Right atrium auricular region (tissue), 2 donors: ENCODE measurements at regions not wholly inside any gene's neighbourhood (a gene's known extent, or its start where the extent isn't known, plus 50 kb on each side); places are given as distances from the start of the nearest gene placed in this dataset.

Source experiments
- DNase-seq: peaks from one replicate; pipeline ENCODE4 v3.0.0-alpha.2; 2019; ENCODE audit warnings: low spot score
- H3K27ac ChIP-seq, 2 donors: fragments of 200-600 bp; sonication (generic); 1 replicate in 1 of 2; 2 replicates in 1 of 2; pipeline ENCODE4 v1.5.1; 2016 to 2019
- H3K27me3 ChIP-seq, 2 donors: fragments of 200-600 bp; sonication (generic); one replicate each; pipeline versions ENCODE4 v1.5.1 to v1.6.0; 2017 to 2019
- H3K36me3 ChIP-seq: fragments of 200-600 bp; sonication (generic); one replicate; pipeline ENCODE4 v1.5.1; 2016
- H3K4me1 ChIP-seq, 2 donors: fragments of 200-600 bp; sonication (generic); one replicate each; pipeline versions ENCODE4 v1.5.1 to v1.6.0; 2017 to 2019
- H3K4me3 ChIP-seq, 2 donors: fragments of 200-600 bp; sonication (generic); 1 replicate in 1 of 2; 2 replicates in 1 of 2; pipeline ENCODE4 v1.5.1; 2017 to 2019; ENCODE audit warnings: mild to moderate bottlenecking in 1 of 2, moderate library complexity in 1 of 2
- H3K9me3 ChIP-seq, 2 donors: fragments of 200-600 bp; sonication (generic); one replicate each; pipeline ENCODE4 v1.5.1; 2019
- TF ChIP-seq, protein P1 (sequence below), 2 donors: fragments of 200-600 bp; sonication (generic); IDR thresholded peaks; one replicate each; pipeline ENCODE4 v1.5.1; 2019; ENCODE audit warnings: antibody characterized with exemption in 2 of 2

DNA sequence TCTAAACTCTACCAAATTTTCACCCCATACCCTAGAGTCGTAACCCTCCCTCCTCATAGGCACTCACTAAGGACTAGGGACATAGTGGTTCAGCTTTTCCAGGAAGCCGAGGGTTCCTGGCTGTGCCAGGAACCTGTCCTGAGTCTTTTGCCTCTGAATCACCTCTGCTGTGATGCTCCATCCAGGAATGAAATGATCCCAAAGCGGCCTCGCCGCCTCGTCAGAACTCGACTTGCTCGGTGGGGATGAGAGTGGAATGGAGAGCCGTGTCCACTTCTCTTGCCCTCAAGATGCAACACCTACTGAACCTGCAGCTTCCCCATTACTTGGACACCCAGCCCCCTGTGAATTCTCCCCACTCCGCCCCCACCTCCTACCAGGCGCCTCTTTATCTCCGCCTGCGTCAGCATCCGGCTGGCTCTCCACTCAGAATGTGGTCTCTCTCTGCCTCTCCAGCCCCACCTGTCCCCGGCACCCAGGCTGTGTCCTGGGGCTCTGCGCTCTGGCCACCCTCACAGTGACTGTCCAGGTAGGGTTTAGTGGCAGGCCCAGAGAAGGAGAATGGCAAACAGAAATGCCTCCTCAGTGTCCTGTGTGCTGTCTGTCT lies 366.1 kb upstream of the ZNF32 start:
- Histone ChIP-seq H3K27me3 (no peaks in the 10 kb centered on the region), H3K36me3 (no peaks in the 10 kb centered on the region), H3K9me3 (no peaks in the 10 kb centered on the region), H3K4me1 (peaks cover 0 to 24% of the 10 kb centered on the region in 2 donors), H3K4me3 (no peak overlapping the region), H3K27ac (no peak overlapping the region)
- DNase-seq, result no peak
- TF ChIP-seq, protein P1, sequence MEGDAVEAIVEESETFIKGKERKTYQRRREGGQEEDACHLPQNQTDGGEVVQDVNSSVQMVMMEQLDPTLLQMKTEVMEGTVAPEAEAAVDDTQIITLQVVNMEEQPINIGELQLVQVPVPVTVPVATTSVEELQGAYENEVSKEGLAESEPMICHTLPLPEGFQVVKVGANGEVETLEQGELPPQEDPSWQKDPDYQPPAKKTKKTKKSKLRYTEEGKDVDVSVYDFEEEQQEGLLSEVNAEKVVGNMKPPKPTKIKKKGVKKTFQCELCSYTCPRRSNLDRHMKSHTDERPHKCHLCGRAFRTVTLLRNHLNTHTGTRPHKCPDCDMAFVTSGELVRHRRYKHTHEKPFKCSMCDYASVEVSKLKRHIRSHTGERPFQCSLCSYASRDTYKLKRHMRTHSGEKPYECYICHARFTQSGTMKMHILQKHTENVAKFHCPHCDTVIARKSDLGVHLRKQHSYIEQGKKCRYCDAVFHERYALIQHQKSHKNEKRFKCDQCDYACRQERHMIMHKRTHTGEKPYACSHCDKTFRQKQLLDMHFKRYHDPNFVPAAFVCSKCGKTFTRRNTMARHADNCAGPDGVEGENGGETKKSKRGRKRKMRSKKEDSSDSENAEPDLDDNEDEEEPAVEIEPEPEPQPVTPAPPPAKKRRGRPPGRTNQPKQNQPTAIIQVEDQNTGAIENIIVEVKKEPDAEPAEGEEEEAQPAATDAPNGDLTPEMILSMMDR (IDR thresholded peaks at IDR 0.05), result no peak

DNA sequence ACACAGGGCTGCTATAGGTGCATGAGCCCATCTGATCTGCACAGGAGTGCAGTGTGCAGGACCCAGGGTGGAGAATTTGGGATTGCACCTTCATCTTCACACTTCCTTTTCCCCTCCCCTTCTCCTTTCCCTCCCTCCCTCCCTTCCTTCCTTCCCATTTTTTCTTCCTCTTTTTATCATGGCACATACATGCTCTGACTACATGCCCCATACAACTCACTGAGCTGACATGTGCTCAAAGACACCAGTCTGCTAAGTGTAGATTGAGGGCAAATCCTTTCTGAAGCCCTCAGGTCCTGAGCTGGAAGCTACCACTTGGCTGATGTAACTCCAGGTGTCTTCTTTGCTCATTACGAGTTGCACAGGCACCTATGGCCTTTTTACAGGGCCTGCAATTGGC lies 365.3 kb upstream of the ZNF32 start:
- no peaks in the 10 kb centered on the region for H3K9me3 ChIP-seq
- no peaks in the 10 kb centered on the region for H3K27me3 ChIP-seq
- no peak overlapping the region for H3K4me3 ChIP-seq
- no peaks in the 10 kb centered on the region for H3K36me3 ChIP-seq
- DNase-seq, result no peak
- TF ChIP-seq, protein P1 (IDR thresholded peaks at IDR 0.05), result no peak
- no peak overlapping the region for H3K27ac ChIP-seq
- H3K4me1 ChIP-seq, result peaks cover 0 to 25% of the 10 kb centered on the region in 2 donors

DNA sequence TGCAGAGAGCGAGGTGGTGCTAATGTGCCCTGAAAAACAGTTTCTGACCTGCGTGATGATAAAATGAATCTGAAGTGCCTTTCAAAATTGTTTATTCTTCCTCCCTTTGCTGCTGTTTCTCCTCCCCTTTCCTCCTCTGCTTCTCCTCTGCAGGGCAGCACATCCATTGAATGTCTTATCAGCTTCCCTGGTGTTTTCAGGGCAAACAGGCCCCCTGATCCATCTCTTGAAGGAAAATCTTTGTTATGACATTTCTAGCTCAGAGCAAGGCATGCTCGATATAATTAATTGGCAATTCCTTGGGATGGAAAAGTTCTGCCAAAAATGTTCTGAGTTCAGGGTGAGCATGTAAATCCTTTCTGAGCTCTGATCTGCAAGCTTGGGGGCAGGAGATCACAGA lies 364.2 kb upstream of the ZNF32 start:
- TF ChIP-seq, protein P1 (IDR thresholded peaks at IDR 0.05), result no peak
- no peak overlapping the region for H3K4me3 ChIP-seq
- no peak overlapping the region for H3K27ac ChIP-seq
- peaks cover 0 to 31% of the 10 kb centered on the region in 2 donors for H3K4me1 ChIP-seq
- no peaks in the 10 kb centered on the region for H3K9me3 ChIP-seq
- DNase-seq, result no peak
- no peaks in the 10 kb centered on the region for H3K27me3 ChIP-seq
- H3K36me3 ChIP-seq, result no peaks in the 10 kb centered on the region

DNA sequence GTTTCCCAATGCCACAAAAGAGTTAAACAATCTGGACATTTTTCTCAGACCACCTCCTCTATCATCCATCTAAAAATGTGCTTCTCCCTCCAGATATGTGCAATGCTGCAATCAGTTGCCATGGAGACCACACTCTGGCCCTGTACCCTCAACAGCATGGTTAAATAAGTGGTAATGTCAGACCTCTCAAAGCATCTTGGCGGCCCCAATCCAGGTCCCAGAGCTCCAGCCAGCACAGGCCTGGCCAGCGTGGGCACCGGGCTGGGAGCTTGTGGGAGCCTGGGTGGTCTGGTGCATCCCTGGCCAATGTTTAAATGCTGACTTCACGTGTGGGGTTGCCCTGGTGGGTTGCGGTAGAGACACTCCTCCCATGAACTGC lies 362.9 kb upstream of the ZNF32 start:
- Histone ChIP-seq H3K4me1 (peaks cover 0 to 19% of the 10 kb centered on the region in 2 donors), H3K27me3 (no peaks in the 10 kb centered on the region), H3K9me3 (no peaks in the 10 kb centered on the region), H3K36me3 (no peaks in the 10 kb centered on the region), H3K27ac (no peak overlapping the region), H3K4me3 (no peak overlapping the region)
- DNase-seq, result no peak
- TF ChIP-seq, protein P1 (IDR thresholded peaks at IDR 0.05), result no peak

DNA sequence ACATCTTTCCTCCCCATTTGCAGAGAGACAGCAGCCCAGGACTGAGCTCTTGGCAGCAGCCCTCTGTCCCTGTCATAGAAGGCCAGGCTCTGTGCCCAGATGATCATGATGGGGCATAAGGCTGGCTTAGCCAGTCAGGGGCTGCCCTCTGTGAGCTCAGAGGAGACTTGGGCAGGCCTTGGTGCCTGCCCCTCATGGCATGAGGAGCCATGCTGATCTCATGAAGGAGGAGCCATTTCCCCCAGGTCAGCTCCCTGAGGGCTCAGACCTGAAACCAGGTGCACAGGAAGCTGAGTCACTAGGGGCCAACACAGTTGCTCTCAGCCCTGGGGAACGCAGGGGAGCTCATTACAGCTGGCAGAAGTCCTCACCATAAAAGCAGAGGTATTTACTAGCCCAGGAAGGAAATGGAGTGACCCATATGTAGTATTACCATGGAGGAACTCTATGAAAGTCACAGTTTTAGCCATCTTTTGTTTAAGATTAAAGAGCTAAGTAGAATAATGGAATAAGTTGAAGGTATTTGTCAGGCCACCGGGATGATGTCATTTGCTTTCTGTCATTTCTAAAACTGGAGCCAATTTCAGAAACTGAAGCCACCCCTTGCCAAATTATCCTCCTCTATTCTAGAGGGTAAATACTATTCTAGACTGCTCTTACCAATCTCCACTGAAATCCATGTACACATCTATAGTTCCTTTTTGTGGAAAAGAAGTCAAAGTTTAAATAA lies 362.4 kb upstream of the ZNF32 start:
- no peak for DNase-seq
- no peak overlapping the region for H3K27ac ChIP-seq
- H3K36me3 ChIP-seq, result no peaks in the 10 kb centered on the region
- H3K4me3 ChIP-seq, result no peak overlapping the region
- no peaks in the 10 kb centered on the region for H3K27me3 ChIP-seq
- H3K9me3 ChIP-seq, result no peaks in the 10 kb centered on the region
- peaks cover 0 to 17% of the 10 kb centered on the region in 2 donors for H3K4me1 ChIP-seq
- TF ChIP-seq, protein P1 (IDR thresholded peaks at IDR 0.05), result no peak
